HG03378 (cell line): ENCODE measurements at regions not wholly inside any gene's neighbourhood (a gene's known extent, or its start where the extent isn't known, plus 50 kb on each side); places are given as distances from the start of the nearest gene placed in this dataset.

Experiments used
- ATAC-seq: cut with Tn5 transposase; IDR thresholded peaks from one replicate; pipeline ENCODE4 v1.9.1; 2021; ENCODE audit warnings: mild to moderate bottlenecking, moderate library complexity; ENCODE audit not compliant: unreplicated experiment

DNA sequence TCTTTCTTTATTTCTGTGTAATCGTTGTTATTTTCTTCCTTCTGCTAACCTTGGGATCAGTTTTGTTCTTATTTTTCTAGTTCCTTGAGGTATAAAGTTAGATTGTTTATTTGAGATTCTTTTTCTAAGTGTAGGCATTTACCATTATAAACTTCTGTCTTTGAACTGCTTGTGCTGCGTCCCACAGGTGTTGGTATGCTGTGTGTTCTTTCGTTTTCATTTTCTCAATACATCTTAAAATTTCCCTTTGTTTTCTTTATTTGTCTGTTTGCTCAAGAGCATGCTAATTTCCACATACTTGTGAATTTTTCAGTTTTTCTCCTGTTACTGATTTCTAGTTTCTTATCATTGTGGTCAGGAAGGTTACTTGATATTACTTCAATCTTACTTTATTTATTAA is 873.8 kb upstream of the GCFC2 start:
- no peak for ATAC-seq

- no peak for ATAC-seq
Observed at GRCh38 chr2:76579911-76580310, 869.2 kb upstream of the GCFC2 start.

- no peak for ATAC-seq
Observed at GRCh38 chr2:76572981-76573380, 862.3 kb upstream of the GCFC2 start.

- ATAC-seq: no peak
Observed at GRCh38 chr2:76569819-76570218, 859.1 kb upstream of the GCFC2 start.

DNA sequence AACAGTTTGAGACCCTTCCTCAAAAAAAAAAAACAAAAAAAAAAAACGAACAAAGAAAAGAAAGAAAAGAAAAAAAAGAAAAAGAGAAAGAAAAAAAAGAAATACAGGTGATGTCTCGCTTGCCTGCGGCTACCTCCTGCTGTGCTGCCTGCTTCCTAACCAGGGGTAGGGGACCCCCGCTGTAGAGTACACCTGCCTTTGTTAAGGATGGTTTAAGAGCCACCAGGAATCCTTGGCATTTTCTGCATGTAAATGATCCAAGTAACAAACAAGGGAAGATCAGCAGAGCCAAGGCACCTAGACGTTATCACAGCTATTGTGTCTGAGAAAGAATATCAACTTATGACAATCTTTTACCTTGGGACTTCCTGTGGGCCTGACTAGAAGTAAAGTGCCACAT is 856.8 kb upstream of the GCFC2 start:
- no peak for ATAC-seq

- no peak for ATAC-seq
Observed at GRCh38 chr2:76564734-76565133, 854.0 kb upstream of the GCFC2 start.

GRCh38 chr2:76563730-76564129 is 853.0 kb upstream of the GCFC2 start:
- ATAC-seq: no peak

- no peak for ATAC-seq
Observed at GRCh38 chr2:76558157-76558556, 847.4 kb upstream of the GCFC2 start.

GRCh38 chr2:76556018-76556417 is 845.3 kb upstream of the GCFC2 start:
- no peak for ATAC-seq

DNA sequence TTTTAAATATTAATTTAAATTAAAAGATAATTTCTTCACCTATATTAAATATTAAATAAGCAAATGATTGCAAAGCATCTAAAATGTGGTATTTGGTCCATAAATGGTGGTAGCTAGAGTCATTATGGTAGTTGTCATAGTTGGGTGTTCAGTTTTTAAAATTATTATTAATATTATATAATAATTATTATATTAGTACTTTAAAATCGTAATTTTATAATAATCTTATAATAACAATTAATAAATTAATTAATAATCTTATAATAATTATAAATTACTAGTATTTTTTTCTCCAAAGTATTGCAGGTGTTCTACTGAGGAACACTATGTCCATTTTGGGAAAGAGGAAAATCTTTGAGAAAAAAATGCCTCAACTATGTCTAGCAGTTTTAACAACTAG is 835.5 kb upstream of the GCFC2 start:
- no peak for ATAC-seq

- ATAC-seq: no peak
Observed at GRCh38 chr2:76544901-76545300, 834.2 kb upstream of the GCFC2 start.

- no peak for ATAC-seq
Observed at GRCh38 chr2:76517574-76517909, 806.8 kb upstream of the GCFC2 start.

DNA sequence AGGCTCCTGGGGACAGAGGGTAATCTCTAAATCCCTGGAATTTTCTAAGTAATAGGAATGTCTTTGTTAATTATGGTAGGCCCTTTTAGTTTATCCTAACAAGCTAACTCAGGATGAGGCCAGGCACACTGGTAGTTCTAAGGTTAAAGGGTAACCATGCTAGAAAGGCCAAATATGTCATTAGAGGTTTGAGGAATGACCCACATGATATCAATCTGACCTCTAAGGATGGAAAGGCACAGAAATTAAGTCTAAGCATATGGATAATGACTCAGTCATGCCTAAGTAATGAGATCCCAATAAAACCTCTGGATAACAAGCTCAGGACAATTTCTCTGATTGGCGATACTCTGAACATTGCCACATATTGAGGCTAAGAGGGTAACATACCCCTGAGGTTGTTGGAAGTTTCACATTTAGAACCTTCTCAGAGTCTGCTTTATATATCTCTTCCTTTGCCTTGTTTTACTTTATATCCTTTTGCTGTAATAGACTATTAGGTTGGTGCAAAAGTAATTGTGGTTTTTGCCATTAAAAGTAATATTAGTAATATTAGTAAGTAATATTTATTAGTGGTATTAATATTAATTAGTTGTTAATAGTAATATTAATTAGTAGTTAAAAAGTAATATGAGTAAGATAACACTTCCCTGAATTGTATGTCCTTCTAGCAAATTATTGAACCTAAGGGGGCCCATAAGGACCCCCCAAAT is 806.3 kb upstream of the GCFC2 start:
- no peak for ATAC-seq

DNA sequence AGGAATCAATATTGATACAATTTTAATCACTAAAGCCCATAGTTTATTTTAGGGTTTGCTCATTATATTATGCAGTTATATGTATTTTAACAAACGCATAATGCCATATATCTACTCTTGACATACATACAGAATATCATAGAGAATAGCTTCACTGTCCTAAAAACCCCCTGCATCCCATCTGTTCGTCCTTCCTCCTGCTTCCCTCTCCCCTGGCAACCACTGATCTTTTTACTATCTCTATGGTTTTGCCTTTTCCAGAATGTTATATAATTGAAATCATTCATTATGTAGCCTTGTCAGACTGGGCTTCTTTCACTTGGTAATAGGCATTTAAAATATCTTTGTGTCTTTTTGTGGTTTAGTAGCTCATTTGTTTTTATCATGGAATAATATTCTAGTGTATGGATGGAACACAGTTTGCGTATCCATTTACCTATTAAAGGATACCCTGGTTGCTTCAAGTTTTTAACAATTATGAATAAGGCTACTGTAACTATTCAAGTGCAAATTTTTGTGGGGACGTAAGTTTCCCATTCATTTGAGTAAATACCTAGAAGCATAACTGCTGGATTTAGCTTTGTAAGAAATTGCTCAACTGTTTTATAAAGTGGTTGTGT is 801.6 kb upstream of the GCFC2 start:
- no peak for ATAC-seq

DNA sequence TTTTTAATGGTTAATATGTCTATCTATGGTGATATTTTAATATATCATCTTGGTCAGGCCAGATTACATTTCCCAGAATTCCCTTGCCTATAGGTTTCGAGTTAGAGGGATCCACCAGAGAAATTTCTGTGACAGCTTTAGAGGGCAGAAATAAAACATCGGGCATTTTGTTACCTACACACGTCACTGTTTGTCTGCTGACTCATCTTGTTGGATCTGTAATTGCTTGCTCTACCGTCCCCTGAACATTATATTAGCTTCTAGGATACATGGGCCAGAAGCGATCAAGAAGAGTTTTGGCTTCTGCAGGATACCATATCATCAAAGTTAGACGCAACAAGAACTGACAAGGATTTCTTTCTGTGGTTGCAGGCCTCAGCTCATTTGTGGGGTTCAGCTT is 795.8 kb upstream of the GCFC2 start:
- no peak for ATAC-seq

- ATAC-seq: no peak
Observed at GRCh38 chr2:76501641-76502040, 790.9 kb upstream of the GCFC2 start.

DNA sequence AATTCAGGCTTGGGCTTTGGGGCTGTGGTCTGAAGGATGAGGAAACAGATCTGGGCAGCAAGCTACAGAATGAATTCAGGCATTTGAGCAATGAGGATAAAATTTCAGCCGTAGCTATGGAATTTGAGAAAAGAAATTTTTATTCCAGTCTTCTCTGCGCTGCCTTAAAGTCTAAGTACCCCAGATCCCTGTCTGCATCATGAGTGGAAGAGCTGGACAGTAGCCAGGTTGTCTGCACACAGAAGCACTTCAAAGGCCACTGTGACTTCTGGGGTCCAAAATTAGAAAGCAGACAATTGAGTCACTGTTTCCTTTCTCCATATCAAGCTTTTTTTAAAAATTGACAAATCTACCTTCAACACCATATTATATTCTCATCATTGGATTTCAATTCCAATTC is 787.6 kb upstream of the GCFC2 start:
- ATAC-seq: no peak

GRCh38 chr2:76491503-76491902 is 780.8 kb upstream of the GCFC2 start:
- ATAC-seq: no peak

GRCh38 chr2:76478266-76479035 is 767.7 kb upstream of the GCFC2 start:
- ATAC-seq: no peak

GRCh38 chr2:76472946-76473345 is 762.2 kb upstream of the GCFC2 start:
- ATAC-seq: no peak

- no peak for ATAC-seq
Observed at GRCh38 chr2:76469066-76469465, 758.4 kb upstream of the GCFC2 start.

- ATAC-seq: no peak
Observed at GRCh38 chr2:76467326-76467725, 756.6 kb upstream of the GCFC2 start.
